ENCODE measurements at regions not wholly inside any gene's neighbourhood (a gene's known extent, or its start where the extent isn't known, plus 50 kb on each side); places are given as distances from the start of the nearest gene placed in this dataset.
"Not testable (repeated sequence)": the region's sequence is repeated elsewhere in the genome, so short reads cannot be mapped to it uniquely, and the experiment has no call there.

GRCh38 chr9:12414514-12414913, 278.7 kb upstream of the TYRP1 start:
- no peak for DNase-seq (ENCODE audit: low read depth in 2 of 2)

DNA sequence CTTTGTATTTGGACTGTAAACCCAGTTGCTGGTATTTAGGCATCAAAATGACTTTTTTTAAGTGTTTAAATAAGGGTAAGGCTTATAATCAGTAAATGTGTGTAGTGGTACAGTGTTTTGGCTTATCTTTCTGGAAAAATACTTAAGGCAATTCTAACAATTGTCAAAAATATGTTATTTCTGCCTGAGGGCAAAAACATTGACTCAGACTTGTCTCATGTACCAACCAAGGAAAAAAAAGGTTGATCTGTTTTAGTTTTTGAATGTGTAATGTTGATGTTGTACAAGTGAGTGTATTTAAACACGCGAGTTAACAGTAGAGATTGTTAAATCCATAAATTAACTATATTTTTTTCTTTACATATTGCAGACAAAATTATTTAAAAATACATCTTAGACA, 277.8 kb upstream of the TYRP1 start:
- no peak for DNase-seq (ENCODE audit: low read depth in 2 of 2)

GRCh38 chr9:12416716-12417115, 276.5 kb upstream of the TYRP1 start:
- DNase-seq (ENCODE audit: low read depth in 2 of 2) = no peak

GRCh38 chr9:12424243-12424642, 268.9 kb upstream of the TYRP1 start:
- no peak for DNase-seq (ENCODE audit: low read depth in 2 of 2)

DNA sequence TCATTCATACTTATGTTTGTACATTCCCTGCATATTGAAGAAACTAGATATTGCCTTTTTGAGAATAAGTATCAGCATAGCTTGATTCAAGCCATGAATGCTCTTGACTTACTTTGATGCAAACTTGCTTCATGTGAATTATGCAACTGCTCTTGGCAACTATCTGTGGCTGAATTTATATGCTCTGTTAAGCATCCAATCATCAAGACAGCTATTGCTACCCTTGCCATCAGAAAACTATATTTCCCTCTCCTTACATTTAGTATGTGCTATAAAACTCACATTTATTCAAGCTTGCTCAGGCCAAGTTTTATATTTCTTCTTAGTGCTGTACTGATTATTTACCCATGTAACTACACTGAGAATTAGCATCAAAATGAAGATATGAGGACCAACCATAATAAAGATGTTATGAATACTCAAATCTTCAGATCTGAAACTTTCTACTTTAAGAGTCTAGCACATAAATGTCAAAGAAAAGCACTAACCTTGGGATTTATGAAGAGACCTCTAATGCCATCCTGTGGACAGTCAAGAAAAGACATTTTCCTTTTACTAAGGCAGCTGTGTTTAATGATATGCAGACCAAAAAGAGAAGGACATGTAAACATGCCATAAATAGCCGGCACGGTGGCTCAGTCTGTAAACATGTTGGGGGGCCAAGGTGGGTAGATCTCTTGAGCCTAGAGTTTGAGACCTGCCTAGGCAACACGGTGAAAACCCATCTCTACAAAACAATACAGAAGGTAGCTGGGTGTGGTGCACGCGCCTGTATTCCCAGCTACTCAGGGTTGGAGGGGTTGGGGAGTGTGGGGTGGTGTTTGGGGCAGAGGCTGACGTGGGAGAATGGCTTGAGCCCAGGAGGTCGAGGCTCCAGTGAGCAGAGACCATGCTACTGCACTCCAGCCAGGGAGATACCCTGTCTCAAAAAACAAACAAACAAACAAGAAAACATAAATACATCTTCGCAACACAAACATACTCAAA, 267.0 kb upstream of the TYRP1 start:
- no peak for DNase-seq (ENCODE audit: low read depth in 2 of 2)

DNA sequence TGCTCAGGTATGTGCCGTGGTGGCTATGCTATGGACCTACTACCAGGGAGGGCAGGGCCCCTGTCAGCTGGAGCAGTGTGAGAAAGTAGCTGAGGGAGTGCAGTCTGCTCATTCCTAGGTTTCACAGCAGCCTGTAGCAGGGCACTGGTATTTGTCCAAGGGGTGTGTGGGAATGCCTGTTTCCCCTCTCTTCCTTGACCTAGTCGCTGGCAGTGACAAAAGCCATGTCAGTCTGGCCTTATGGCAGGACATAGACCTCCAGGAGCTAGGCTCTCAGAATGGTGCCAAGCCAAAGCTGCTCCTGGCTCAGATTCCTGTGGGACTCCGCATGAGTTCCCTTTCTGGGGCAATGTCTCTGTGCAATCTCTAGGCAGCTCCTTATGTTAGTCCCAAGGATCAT, 253.9 kb upstream of the TYRP1 start:
- DNase-seq (ENCODE audit: low read depth in 2 of 2) = no peak

- not testable (repeated sequence) for DNase-seq (ENCODE audit: low read depth in 2 of 2)
Observed at GRCh38 chr9:12441080-12441479, 252.1 kb upstream of the TYRP1 start.

DNA sequence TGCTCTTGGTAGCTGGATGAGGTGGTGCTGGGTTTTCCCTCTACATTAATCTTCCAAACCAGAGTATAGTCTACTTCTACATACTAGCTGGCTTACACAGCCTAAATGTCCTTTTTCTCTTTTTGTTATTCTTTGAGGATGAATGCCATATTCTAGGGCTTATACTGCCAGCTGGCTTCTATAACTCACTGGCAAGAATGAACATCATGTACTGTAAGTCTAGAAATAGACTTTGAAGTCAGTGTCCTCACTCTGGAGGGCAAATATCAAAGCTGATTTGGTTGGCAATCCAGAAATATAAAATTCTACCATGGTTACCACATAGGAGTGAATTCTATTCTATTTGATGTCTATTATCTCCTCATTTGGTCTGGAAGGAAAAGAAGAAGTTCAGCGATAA, 251.7 kb upstream of the TYRP1 start:
- no peak for DNase-seq (ENCODE audit: low read depth in 2 of 2)

GRCh38 chr9:12448246-12448645, 244.9 kb upstream of the TYRP1 start:
- no peak for DNase-seq (ENCODE audit: low read depth in 2 of 2)

- DNase-seq (ENCODE audit: low read depth in 2 of 2) = no peak
Observed at GRCh38 chr9:12457237-12457636, 235.9 kb upstream of the TYRP1 start.

DNA sequence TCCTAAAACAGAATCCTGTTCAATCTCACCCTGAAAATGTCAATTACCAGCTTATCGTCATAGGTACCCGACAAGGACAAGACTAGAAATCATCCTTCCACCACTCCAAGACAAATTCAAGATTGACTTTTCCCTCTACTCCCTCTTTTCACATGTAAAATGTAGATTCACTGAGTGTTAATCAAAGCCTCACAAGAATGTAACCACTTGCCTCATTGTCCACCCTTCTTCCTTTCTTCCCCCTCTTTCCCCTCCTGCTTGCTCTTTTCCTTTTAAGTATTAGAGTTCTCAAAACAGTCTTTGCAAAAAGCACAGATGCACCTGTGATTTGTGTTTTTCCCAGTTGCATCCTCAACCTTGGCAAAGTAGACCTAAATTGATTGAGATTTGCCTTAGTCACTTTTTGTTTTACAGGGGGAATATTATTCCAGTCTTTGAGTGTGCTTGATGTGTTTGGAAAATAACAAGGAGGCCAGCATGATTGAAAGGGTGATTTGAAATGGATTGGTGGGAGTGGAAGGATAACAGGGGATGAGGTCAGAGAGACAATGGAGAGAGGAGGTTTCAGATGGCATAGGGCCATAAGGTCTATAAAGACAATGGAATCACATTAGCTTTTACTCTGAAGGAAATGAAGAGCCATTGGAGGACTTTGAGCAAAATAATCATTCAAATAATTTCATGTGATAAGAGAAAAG, 231.3 kb upstream of the TYRP1 start:
- DNase-seq (ENCODE audit: low read depth in 2 of 2) = no peak

DNA sequence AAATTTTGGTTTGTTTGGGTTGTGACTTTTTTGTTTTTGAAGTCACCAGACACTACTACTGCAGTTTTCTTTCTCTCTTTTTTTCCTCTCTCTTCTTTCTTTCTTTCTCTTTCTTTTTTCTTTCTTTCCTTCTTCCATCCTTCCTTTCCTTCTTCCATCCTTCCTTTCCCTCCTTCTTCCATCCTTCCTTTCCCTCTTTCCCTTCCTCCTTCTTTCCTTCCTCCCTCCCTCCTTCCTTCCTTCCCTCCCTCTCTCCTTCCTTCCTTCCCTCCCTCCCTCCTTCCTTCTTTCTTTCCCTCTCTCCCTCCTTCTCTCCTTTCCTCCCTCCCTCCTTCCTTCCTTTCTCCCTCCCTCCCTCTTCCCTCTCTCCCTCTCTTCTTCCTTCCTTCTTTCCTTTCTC, 230.3 kb upstream of the TYRP1 start:
- DNase-seq (ENCODE audit: low read depth in 2 of 2) = no peak

DNA sequence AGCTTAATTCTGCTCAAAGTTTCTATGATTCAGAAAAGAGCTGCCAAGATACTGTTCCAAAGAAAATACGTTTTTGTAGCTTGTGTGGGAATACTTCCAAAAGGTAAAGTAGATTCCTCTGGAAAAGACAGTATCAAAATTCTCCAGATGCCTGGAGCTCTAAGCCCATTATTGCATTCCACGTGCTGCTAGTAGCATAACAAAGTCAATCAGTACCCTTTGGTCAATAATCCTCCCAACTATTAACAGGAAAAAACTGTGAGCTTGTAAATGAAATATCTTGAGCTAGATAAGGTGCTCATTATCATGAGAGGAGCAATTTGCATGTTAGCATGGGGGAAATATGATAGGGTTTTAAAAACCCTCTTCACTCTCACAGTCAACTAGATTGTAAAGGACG, 229.5 kb upstream of the TYRP1 start:
- no peak for DNase-seq (ENCODE audit: low read depth in 2 of 2)

GRCh38 chr9:12464400-12464799, 228.8 kb upstream of the TYRP1 start:
- DNase-seq (ENCODE audit: low read depth in 2 of 2) = no peak

GRCh38 chr9:12464910-12465512, 228.2 kb upstream of the TYRP1 start:
- no peak for DNase-seq (ENCODE audit: low read depth in 2 of 2)

DNA sequence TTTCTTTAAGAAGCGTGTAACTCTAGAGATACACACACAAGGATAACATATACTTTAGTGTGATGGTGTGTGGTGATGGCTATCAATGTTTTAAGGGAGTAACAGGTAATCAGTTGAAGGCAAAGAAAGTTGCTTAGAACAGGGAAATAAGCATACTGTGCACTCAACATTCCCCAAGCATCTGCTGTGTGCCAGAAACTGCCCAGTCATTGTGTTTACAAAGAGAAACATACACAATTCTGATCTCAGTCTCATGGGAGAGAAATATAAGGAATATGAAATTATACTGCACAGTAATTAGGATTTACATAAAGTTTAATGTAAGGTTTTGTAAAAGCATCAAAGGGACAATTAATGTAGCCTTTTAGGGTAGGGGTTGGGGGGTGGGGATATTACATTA, 224.1 kb upstream of the TYRP1 start:
- DNase-seq (ENCODE audit: low read depth in 2 of 2) = no peak

GRCh38 chr9:12494411-12494810, 198.8 kb upstream of the TYRP1 start:
- no peak for DNase-seq (ENCODE audit: low read depth in 2 of 2)

DNA sequence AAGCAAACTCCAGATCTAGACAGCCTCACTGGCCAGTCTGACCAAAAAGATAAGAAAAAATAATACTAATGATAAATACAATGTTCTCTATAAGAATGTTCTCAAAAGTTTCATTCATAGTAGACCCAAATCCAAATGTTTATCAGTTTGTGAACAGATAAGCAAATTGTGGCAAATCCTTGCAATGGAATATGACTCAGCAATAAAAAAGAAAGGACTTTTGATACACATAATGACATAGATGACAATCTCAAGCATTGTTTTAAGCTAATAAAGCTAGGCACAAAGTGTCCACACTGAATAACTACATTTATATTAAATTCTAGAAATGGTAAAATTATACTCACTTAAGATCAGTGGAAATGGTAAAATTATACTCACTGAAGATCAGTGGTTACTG, 195.4 kb upstream of the TYRP1 start:
- no peak for DNase-seq (ENCODE audit: low read depth in 2 of 2)

DNA sequence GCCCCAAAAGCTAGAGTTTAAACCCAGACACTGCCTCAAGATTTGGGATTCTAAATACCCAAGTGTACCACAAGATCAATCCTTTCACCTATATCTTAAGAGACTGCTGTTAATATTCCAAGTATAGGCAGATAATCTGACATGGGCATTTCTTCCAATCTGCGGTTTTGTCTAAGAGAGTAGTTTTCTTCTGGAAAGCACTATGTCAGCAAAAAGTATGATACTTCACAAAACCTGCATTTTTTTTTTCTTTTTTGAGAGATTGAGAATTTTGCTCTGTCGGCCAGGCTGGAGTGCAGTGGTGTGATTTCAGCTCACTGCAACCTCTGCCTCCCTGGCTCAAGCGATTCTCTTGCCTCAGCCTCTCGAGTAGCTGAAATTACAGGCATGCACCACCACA, 190.7 kb upstream of the TYRP1 start:
- DNase-seq (ENCODE audit: low read depth in 2 of 2) = no peak

- no peak for DNase-seq (ENCODE audit: low read depth in 2 of 2)
Observed at GRCh38 chr9:12503606-12504122, 189.5 kb upstream of the TYRP1 start.

DNA sequence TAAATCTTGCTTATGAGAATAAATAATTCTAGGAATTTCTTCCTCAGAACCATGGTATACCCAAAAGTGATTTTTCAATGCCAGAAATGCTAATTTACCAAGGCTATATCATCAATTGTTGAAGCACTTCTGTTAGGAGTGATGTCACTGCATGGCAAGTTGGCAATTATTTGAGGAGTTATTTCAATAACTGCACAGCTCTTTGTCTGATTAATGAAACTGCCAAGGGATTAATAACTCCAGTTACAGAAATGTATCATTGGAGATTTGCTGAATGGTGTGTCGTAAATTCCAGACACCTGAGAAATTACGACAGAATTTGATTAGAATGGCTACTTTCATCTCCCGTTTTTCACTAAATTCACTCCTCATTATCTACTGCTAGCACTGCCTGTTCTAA, 182.6 kb upstream of the TYRP1 start:
- DNase-seq (ENCODE audit: low read depth in 2 of 2) = no peak

DNA sequence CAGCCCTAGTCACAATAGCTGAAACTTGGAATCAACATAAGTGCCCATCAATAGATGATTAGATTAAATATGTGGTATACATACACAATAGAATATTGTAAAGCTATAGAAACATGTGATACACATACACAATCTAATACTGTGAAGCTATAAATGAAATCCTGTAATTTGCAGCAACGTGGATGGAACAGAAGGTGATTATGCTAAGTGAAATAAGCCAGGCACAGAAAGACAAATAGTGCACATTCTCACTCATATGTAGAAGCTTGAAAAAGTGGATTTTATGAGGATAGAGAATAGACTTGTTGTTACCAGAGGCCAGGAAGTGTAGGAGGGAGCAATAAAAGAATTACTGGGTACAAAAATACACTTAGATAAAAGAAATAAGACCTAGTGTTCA, 181.5 kb upstream of the TYRP1 start:
- DNase-seq (ENCODE audit: low read depth in 2 of 2) = no peak

- DNase-seq (ENCODE audit: low read depth in 2 of 2) = no peak
Observed at GRCh38 chr9:12516031-12516430, 177.2 kb upstream of the TYRP1 start.
